Ovary (tissue), 7 donors: ENCODE measurements at regions not wholly inside any gene's neighbourhood (a gene's known extent, or its start where the extent isn't known, plus 50 kb on each side); places are given as distances from the start of the nearest gene placed in this dataset.

ENCODE experiments used
- DNase-seq, 5 donors: peaks; one replicate each; pipeline ENCODE4 v3.0.0-alpha.2; 2019 to 2020
- H3K27ac ChIP-seq, 2 donors: fragments of 200-600 bp; one replicate each; pipeline versions ENCODE4 v1.5.1 to v1.8.0; 2019 to 2022
- H3K27me3 ChIP-seq: fragments of 200-600 bp; one replicate; pipeline ENCODE4 v1.8.0; 2022
- H3K36me3 ChIP-seq: fragments of 200-600 bp; sonication (generic); one replicate; pipeline ENCODE4 v1.5.1; 2019
- H3K4me1 ChIP-seq: one replicate; pipeline ENCODE4 v1.8.1; 2013; ENCODE audit warnings: mild to moderate bottlenecking, moderate library complexity; ENCODE audit not compliant: insufficient read depth
- H3K4me3 ChIP-seq: fragments of 200-600 bp; sonication (generic); one replicate; pipeline ENCODE4 v1.5.1; 2017
- H3K9me3 ChIP-seq, 2 donors: fragments of 200-600 bp in 1 of 2; sonication (generic) in 1 of 2; one replicate each; pipeline versions ENCODE4 v1.5.1 to v1.8.1; 2013 to 2019; ENCODE audit warnings: mild to moderate bottlenecking in 1 of 2, moderate library complexity in 1 of 2
- CTCF ChIP-seq, 3 donors: fragments of 450-650 bp in 2 of 3; fragments of 200-600 bp in 1 of 3; IDR thresholded peaks; one replicate each; pipeline versions ENCODE4 v1.5.1 to v1.8.0; 2016 to 2022; ENCODE audit warnings: antibody characterized with exemption in 3 of 3, mild to moderate bottlenecking in 1 of 3
- EP300 ChIP-seq: sonication (generic); formaldehyde crosslinking; IDR thresholded peaks from one replicate; pipeline ENCODE4 v1.6.1; 2017; ENCODE audit warnings: antibody characterized with exemption
- POLR2A ChIP-seq: fragments of 450-650 bp; IDR thresholded peaks from one replicate; pipeline ENCODE4 v1.6.1; 2017; ENCODE audit warnings: antibody characterized with exemption, mild to moderate bottlenecking, moderate library complexity
- WGBS, 3 donors: extraction: QIAGEN DNeasy Blood & Tissue Kit in 1 of 3; methylation state at CpG; one replicate each; pipeline versions ENCODE4 v1.1.5 to v1.1.7; 2013 to 2017; 5-methylcytosine and 5-hydroxymethylcytosine counted together
- intact Hi-C, 4 donors: fragments of 100-400 bp; cut with DNase I; formaldehyde crosslinking; loops; one replicate each; pipeline versions ENCODE4 v1.11.0 to v1.15.1; 2022 to 2023
- donor health status: DM: no; HTN: no; CAD: no; lungs with moderate emphysema.
- donor health status: DM: no; HTN: no; CAD: no.
- donor health status: Bipolar disorder and iron deficiency.
- donor health status: DM: no; HTN: no; CAD: no.
- donor health status: DM: yes; HTN: yes; CAD: no.

GRCh38 chr7:118621810-118622360 is 397.4 kb downstream of the ANKRD7 start:
- H3K36me3 ChIP-seq: no peaks in the 10 kb centered on the region
- WGBS, 3 donors: 84 to 88% (median 85%) methylated on average over 3 of the region's 3 CpGs

GRCh38 chr7:118626739-118627138 is 402.2 kb downstream of the ANKRD7 start:
- H3K9me3 ChIP-seq: peaks cover 0 to 3% of the 10 kb centered on the region in 2 donors
- no peaks in the 10 kb centered on the region for H3K36me3 ChIP-seq
- no peaks in the 10 kb centered on the region for H3K27me3 ChIP-seq
- WGBS, 3 donors: 82 to 94% (median 84%) methylated on average over 4 of the region's 4 CpGs
- intact Hi-C loops: no loop called here
- no peak overlapping the region for H3K27ac ChIP-seq
- H3K4me3 ChIP-seq: no peak overlapping the region
- DNase-seq: no peak
- H3K4me1 ChIP-seq: no peaks in the 10 kb centered on the region
- TF ChIP-seq EP300 (no peak), POLR2A (no peak), CTCF (IDR thresholded peaks at IDR 0.05) (no peak)

More at GRCh38 chr7:118621810-118622360, 397.4 kb downstream of the ANKRD7 start:
- intact Hi-C loops: no loop called here
- peaks cover 0 to 3% of the 10 kb centered on the region in 2 donors for H3K9me3 ChIP-seq
- no peak overlapping the region for H3K27ac ChIP-seq
- no peak for TF ChIP-seq POLR2A
- TF ChIP-seq EP300: no peak
- no peak for TF ChIP-seq CTCF (IDR thresholded peaks at IDR 0.05)
- DNase-seq: no peak
- no peaks in the 10 kb centered on the region for H3K4me1 ChIP-seq
- no peak overlapping the region for H3K4me3 ChIP-seq
- no peaks in the 10 kb centered on the region for H3K27me3 ChIP-seq

GRCh38 chr7:118627467-118627866 is 403.0 kb downstream of the ANKRD7 start:
- Histone ChIP-seq H3K27ac (no peak overlapping the region), H3K36me3 (no peaks in the 10 kb centered on the region), H3K9me3 (peaks cover 0 to 3% of the 10 kb centered on the region in 2 donors), H3K4me1 (no peaks in the 10 kb centered on the region), H3K4me3 (no peak overlapping the region), H3K27me3 (no peaks in the 10 kb centered on the region)
- TF ChIP-seq EP300: no peak
- no peak for TF ChIP-seq POLR2A
- no peak for TF ChIP-seq CTCF (IDR thresholded peaks at IDR 0.05)
- intact Hi-C loops: no loop called here
- WGBS, 3 donors: 95 to 98% (median 96%) methylated on average over 8 of the region's 8 CpGs
- no peak for DNase-seq

GRCh38 chr7:118629898-118630438 is 405.5 kb downstream of the ANKRD7 start:
- WGBS, 3 donors: 33 to 51% (median 41%) methylated on average over 2 of the region's 2 CpGs
- Histone ChIP-seq H3K4me3 (no peak overlapping the region), H3K9me3 (peaks cover 0 to 3% of the 10 kb centered on the region in 2 donors), H3K27me3 (no peaks in the 10 kb centered on the region), H3K36me3 (no peaks in the 10 kb centered on the region), H3K4me1 (no peaks in the 10 kb centered on the region), H3K27ac (no peak overlapping the region)
- no peak for DNase-seq
- no peak for TF ChIP-seq EP300
- no peak for TF ChIP-seq CTCF (IDR thresholded peaks at IDR 0.05)
- TF ChIP-seq POLR2A: no peak
- intact Hi-C loops: no loop called here
